ENCODE measurements at regions not wholly inside any gene's neighbourhood (a gene's known extent, or its start where the extent isn't known, plus 50 kb on each side); places are given as distances from the start of the nearest gene placed in this dataset.

- TF ChIP-seq SMC3 (IDR thresholded peaks at IDR 0.05; ENCODE audit: low read depth, low read length): no peak
- no peak for TF ChIP-seq POLR2AphosphoS5 (IDR thresholded peaks at IDR 0.05; ENCODE audit: low read depth, low read length)
- TF ChIP-seq MXI1 (IDR thresholded peaks at IDR 0.05; ENCODE audit: low read depth, low read length): no peak
- no peak for TF ChIP-seq EZH2phosphoT487 (IDR thresholded peaks at IDR 0.05; ENCODE audit: borderline replicate concordance, low read depth)
- TF ChIP-seq CTCF (IDR thresholded peaks at IDR 0.05): no peak
- no peak for TF ChIP-seq IRF3 (IDR thresholded peaks at IDR 0.05; ENCODE audit: low read depth, low read length)
- TF ChIP-seq TCF12 (IDR thresholded peaks at IDR 0.05): no peak
- no peak for TF ChIP-seq GABPA (IDR thresholded peaks at IDR 0.05; ENCODE audit: low read depth)
- no peak for TF ChIP-seq NRF1 (IDR thresholded peaks at IDR 0.05; ENCODE audit: low read depth, low read length)
- no peak for TF ChIP-seq EP300 (IDR thresholded peaks at IDR 0.05; ENCODE audit: borderline replicate concordance in 1 of 2, low read depth in 1 of 2, low read length in 1 of 2)
- TF ChIP-seq USF1 (IDR thresholded peaks at IDR 0.05; ENCODE audit: borderline replicate concordance, low read depth): no peak
- no peak for TF ChIP-seq TEAD4 (IDR thresholded peaks at IDR 0.05; ENCODE audit: borderline replicate concordance, insufficient read depth)
- TF ChIP-seq RCOR1 (IDR thresholded peaks at IDR 0.05; ENCODE audit: low read length): no peak
- TF ChIP-seq FOSL2 (IDR thresholded peaks at IDR 0.05; ENCODE audit: borderline replicate concordance, low read depth): no peak
Observed at GRCh38 chr13:58463841-58464240, 832.3 kb downstream of the PCDH17 start.
